Parathyroid adenoma (tissue), 2 donors: ENCODE measurements at regions not wholly inside any gene's neighbourhood (a gene's known extent, or its start where the extent isn't known, plus 50 kb on each side); places are given as distances from the start of the nearest gene placed in this dataset.

Source experiments
- H2AFZ ChIP-seq: fragments of 300-600 bp; sonication (generic); one replicate; pipeline ENCODE4 v1.7.0; 2017; ENCODE audit warnings: antibody characterized with exemption, mild to moderate bottlenecking
- H3K27ac ChIP-seq: fragments of 300-600 bp; sonication (generic); one replicate; pipeline ENCODE4 v1.7.0; 2017
- H3K27me3 ChIP-seq: fragments of 300-600 bp; sonication (generic); one replicate; pipeline ENCODE4 v1.7.0; 2017; ENCODE audit warnings: low read length; ENCODE audit not compliant: control insufficient read depth, insufficient read depth
- H3K36me3 ChIP-seq: fragments of 300-600 bp; sonication (generic); one replicate; pipeline ENCODE4 v1.7.0; 2017; ENCODE audit warnings: low read length; ENCODE audit not compliant: control insufficient read depth, insufficient read depth
- H3K4me1 ChIP-seq: fragments of 300-600 bp; sonication (generic); one replicate; pipeline ENCODE4 v1.7.0; 2017; ENCODE audit warnings: control low read depth
- H3K4me2 ChIP-seq: fragments of 300-600 bp; sonication (generic); one replicate; pipeline ENCODE4 v1.7.0; 2017; ENCODE audit warnings: low read length
- H3K4me3 ChIP-seq: fragments of 300-600 bp; sonication (generic); one replicate; pipeline ENCODE4 v1.7.0; 2017; ENCODE audit warnings: low read depth, low read length
- H3K79me2 ChIP-seq: fragments of 300-600 bp; sonication (generic); one replicate; pipeline ENCODE4 v1.7.0; 2017; ENCODE audit warnings: control low read depth
- H3K9ac ChIP-seq: fragments of 300-600 bp; sonication (generic); one replicate; pipeline ENCODE4 v1.7.0; 2017; ENCODE audit warnings: mild to moderate bottlenecking
- H3K9me3 ChIP-seq: fragments of 300-600 bp; sonication (generic); one replicate; pipeline ENCODE4 v1.7.0; 2017; ENCODE audit warnings: low read length; ENCODE audit not compliant: control insufficient read depth
- TF ChIP-seq, protein P1 (sequence below): fragments of 300-600 bp; sonication (generic); IDR thresholded peaks from one replicate; pipeline ENCODE4 v1.7.0; 2017; ENCODE audit warnings: antibody characterized with exemption, mild to moderate bottlenecking
- donor health status: primary hyperparathyroidism.

DNA sequence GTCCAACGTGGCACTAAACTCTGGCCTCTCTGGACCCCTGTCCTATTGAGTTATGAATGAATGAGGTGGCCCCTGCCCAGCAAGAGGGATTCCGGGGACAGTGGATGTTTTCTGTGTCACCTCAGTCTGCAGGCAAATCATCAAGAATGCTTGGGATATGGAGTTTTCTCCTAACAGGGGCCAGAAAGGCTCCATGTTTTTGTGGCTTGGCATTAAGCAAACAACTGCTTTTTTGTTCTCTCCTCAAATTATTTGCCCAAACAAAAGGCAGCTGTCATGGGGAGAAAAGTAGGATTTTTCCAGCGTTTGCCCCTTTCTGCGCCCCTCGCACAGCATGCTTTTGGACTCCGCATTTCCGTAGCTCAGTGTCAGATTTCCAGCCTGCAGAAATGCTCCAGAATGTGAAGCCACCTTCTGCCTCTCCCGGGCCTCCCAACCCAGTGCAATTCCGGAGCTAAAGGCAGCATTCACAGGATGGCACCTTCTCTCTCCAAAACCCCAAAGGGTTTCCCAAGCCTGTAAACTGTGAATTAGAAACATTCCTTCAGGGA lies 553.3 kb downstream of the CCDC171 start:
- no peaks in the 10 kb centered on the region for H3K27me3 ChIP-seq
- no peaks in the 10 kb centered on the region for H3K4me1 ChIP-seq
- TF ChIP-seq, protein P1, sequence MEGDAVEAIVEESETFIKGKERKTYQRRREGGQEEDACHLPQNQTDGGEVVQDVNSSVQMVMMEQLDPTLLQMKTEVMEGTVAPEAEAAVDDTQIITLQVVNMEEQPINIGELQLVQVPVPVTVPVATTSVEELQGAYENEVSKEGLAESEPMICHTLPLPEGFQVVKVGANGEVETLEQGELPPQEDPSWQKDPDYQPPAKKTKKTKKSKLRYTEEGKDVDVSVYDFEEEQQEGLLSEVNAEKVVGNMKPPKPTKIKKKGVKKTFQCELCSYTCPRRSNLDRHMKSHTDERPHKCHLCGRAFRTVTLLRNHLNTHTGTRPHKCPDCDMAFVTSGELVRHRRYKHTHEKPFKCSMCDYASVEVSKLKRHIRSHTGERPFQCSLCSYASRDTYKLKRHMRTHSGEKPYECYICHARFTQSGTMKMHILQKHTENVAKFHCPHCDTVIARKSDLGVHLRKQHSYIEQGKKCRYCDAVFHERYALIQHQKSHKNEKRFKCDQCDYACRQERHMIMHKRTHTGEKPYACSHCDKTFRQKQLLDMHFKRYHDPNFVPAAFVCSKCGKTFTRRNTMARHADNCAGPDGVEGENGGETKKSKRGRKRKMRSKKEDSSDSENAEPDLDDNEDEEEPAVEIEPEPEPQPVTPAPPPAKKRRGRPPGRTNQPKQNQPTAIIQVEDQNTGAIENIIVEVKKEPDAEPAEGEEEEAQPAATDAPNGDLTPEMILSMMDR: no peak
- no peak overlapping the region for H2AFZ ChIP-seq
- H3K4me3 ChIP-seq: no peak overlapping the region
- H3K36me3 ChIP-seq: peaks cover 2% of the 10 kb centered on the region
- no peak overlapping the region for H3K4me2 ChIP-seq
- H3K9ac ChIP-seq: no peak overlapping the region
- no peak overlapping the region for H3K27ac ChIP-seq
- no peaks in the 10 kb centered on the region for H3K9me3 ChIP-seq
- H3K79me2 ChIP-seq: no peaks in the 10 kb centered on the region

DNA sequence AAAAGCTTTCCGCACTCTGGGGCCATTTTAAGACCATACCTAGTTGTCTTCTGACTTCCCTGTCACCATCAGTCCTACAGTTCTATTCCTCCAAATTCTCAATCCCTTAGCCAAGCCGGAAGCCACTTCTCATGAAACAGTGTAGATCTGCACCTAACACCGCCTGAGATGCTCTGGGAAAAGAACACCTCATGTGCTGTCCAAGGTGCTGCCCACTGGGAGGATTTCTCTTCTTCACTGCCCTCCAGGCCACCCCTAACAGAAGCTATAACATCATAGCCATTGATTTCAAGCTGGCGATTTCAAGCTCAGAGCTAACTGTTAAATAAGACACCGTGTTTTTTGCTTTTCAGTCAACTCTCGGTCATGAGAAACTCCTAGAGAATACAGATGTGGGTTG lies 559.3 kb downstream of the CCDC171 start:
- no peak overlapping the region for H2AFZ ChIP-seq
- no peaks in the 10 kb centered on the region for H3K4me1 ChIP-seq
- no peaks in the 10 kb centered on the region for H3K27me3 ChIP-seq
- H3K4me3 ChIP-seq: no peak overlapping the region
- no peak overlapping the region for H3K4me2 ChIP-seq
- H3K27ac ChIP-seq: no peak overlapping the region
- H3K36me3 ChIP-seq: peaks cover 2% of the 10 kb centered on the region
- no peaks in the 10 kb centered on the region for H3K9me3 ChIP-seq
- no peak overlapping the region for H3K9ac ChIP-seq
- TF ChIP-seq, protein P1: no peak
- no peaks in the 10 kb centered on the region for H3K79me2 ChIP-seq

DNA sequence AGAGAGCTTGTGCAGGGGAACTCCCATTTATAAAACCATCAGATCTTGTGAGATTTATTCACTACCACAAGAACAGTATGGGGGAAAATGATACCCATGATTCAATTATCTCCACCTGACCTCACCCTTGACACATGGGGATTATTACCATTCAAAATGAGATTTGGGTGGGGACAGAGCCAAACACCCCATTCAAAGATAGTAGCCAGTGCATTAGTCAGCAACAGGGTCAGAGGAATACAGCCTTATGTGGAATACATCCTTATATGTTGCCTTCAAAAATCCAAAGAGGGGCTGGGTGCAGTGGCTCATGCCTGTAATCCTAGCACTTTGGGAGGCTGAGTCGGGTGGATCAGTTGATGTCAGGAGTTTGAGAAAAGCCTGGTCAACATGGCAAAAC lies 563.2 kb downstream of the CCDC171 start:
- no peaks in the 10 kb centered on the region for H3K79me2 ChIP-seq
- no peaks in the 10 kb centered on the region for H3K27me3 ChIP-seq
- H2AFZ ChIP-seq: no peak overlapping the region
- H3K36me3 ChIP-seq: no peaks in the 10 kb centered on the region
- H3K9me3 ChIP-seq: no peaks in the 10 kb centered on the region
- TF ChIP-seq, protein P1: no peak
- H3K27ac ChIP-seq: no peak overlapping the region
- no peak overlapping the region for H3K9ac ChIP-seq
- no peak overlapping the region for H3K4me2 ChIP-seq
- no peak overlapping the region for H3K4me3 ChIP-seq
- H3K4me1 ChIP-seq: no peaks in the 10 kb centered on the region

DNA sequence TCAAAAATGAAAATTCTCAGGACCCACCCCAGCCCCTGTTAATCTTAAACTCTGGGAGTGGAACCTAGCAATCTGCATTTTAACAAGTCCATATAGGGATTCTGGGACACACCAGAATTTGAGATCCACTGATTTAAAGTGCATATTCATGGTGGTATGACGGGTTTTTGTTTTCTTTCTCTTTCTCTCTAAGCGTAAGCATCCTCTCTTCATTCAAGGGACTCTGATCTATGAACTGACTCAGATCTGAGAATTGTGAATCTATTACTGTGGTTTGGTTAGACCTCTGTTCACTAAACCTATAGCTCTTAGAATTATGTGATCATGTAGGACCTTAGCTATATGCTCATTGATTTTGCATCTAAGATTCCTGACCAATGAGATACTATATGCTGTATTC lies 565.2 kb downstream of the CCDC171 start:
- TF ChIP-seq, protein P1: no peak
- Histone ChIP-seq H3K4me2 (no peak overlapping the region), H3K79me2 (no peaks in the 10 kb centered on the region), H3K27me3 (no peaks in the 10 kb centered on the region), H2AFZ (no peak overlapping the region), H3K4me1 (no peaks in the 10 kb centered on the region), H3K9me3 (no peaks in the 10 kb centered on the region), H3K4me3 (no peak overlapping the region), H3K9ac (no peak overlapping the region), H3K36me3 (no peaks in the 10 kb centered on the region), H3K27ac (no peak overlapping the region)
